ENCODE measurements at regions not wholly inside any gene's neighbourhood (a gene's known extent, or its start where the extent isn't known, plus 50 kb on each side); places are given as distances from the start of the nearest gene placed in this dataset.

DNA sequence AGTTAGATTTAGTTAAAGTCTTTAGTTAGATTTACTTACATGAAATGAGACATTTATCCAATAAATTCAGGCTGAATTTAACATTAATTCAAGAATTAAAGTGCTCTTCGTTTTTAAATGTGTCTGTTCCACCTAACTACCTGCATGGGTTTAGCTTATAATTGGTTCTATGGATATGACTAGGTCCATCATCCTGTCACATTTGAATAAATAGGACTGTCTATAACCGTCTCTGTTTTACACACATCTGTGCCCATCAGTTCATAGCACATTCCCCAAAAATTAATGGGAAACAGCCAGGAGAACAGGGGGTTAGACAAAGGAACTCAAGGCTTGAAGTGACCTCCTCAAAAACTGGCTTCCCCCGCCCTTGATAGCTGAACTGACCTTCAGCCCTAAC, 219.6 kb downstream of the MRPL39 start (continued):
- TF ChIP-seq, protein P1, sequence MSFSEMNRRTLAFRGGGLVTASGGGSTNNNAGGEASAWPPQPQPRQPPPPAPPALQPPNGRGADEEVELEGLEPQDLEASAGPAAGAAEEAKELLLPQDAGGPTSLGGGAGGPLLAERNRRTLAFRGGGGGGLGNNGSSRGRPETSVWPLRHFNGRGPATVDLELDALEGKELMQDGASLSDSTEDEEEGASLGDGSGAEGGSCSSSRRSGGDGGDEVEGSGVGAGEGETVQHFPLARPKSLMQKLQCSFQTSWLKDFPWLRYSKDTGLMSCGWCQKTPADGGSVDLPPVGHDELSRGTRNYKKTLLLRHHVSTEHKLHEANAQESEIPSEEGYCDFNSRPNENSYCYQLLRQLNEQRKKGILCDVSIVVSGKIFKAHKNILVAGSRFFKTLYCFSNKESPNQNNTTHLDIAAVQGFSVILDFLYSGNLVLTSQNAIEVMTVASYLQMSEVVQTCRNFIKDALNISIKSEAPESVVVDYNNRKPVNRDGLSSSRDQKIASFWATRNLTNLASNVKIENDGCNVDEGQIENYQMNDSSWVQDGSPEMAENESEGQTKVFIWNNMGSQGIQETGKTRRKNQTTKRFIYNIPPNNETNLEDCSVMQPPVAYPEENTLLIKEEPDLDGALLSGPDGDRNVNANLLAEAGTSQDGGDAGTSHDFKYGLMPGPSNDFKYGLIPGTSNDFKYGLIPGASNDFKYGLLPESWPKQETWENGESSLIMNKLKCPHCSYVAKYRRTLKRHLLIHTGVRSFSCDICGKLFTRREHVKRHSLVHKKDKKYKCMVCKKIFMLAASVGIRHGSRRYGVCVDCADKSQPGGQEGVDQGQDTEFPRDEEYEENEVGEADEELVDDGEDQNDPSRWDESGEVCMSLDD (tag by site-specific recombination; IDR thresholded peaks at IDR 0.05), result no peak
- TF ChIP-seq, protein P2, sequence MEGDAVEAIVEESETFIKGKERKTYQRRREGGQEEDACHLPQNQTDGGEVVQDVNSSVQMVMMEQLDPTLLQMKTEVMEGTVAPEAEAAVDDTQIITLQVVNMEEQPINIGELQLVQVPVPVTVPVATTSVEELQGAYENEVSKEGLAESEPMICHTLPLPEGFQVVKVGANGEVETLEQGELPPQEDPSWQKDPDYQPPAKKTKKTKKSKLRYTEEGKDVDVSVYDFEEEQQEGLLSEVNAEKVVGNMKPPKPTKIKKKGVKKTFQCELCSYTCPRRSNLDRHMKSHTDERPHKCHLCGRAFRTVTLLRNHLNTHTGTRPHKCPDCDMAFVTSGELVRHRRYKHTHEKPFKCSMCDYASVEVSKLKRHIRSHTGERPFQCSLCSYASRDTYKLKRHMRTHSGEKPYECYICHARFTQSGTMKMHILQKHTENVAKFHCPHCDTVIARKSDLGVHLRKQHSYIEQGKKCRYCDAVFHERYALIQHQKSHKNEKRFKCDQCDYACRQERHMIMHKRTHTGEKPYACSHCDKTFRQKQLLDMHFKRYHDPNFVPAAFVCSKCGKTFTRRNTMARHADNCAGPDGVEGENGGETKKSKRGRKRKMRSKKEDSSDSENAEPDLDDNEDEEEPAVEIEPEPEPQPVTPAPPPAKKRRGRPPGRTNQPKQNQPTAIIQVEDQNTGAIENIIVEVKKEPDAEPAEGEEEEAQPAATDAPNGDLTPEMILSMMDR (tag by site-specific recombination; IDR thresholded peaks at IDR 0.05), result no peak
- TF ChIP-seq PRDM1 (tag by site-specific recombination; IDR thresholded peaks at IDR 0.05) (no peak), ZNF544 (tag by site-specific recombination; IDR thresholded peaks at IDR 0.05) (no peak), RBAK (tag by site-specific recombination; IDR thresholded peaks at IDR 0.05) (no peak), ZSCAN16 (tag by site-specific recombination; IDR thresholded peaks at IDR 0.05) (no peak)

DNA sequence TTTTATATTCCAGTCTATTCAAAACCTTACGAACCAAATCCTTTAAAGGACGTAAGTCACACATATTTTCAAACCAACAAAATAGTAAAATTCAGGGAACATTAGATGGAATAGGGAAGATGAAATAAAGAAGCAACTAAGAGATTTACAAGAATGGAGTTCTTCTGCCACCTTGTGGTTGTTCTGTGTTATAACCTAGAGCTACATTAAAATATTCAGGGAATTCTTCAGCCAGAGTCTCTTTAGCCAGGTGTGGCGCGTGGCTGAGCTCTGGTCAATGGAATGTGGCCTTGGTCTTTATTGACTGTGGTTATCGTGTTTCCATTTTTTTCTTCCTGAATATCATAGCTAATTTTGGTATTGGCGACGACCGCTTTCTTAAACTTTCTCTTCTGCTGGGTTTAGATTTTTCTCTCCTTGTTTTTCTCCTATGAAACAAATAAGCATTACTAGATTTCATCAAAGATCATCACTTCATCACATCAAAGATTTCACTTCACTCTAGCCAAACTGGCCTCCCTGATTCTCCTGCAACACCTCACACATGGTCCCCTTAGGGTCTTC, 221.3 kb downstream of the MRPL39 start:
- CTCF ChIA-PET, result interaction anchor here (0.5 to 2.2 kb wide), 18 partner anchors 8 to 1368 kb away, joined by 3 to 19 read pairs (median 4); no protein-coding TSS in a partner anchor
- H3K27ac ChIP-seq (ENCODE audit: extremely low read depth, low read depth, low read length), result no peak overlapping the region
- POLR2A ChIA-PET, result no interaction called here

More for the DNA sequence above, 221.3 kb downstream of the MRPL39 start:
- Histone ChIP-seq H3K4me3 (ENCODE audit: low read depth, low read length) (no peak overlapping the region), H3K4me1 (ENCODE audit: control insufficient read depth, insufficient read depth, low read length) (no peaks in the 10 kb centered on the region), H3K36me3 (ENCODE audit: control insufficient read depth in 2 of 2, insufficient read depth in 1 of 2, low read length in 2 of 2) (no peaks in the 10 kb centered on the region), H3K9me3 (ENCODE audit: control insufficient read depth, insufficient read depth, low read depth, low read length) (no peaks in the 10 kb centered on the region)
- TF ChIP-seq ZNF292 (tag by site-specific recombination; IDR thresholded peaks at IDR 0.05; ENCODE audit: borderline replicate concordance, low read depth), result no peak
- TF ChIP-seq ZNF558 (tag by site-specific recombination; IDR thresholded peaks at IDR 0.05), result no peak
- no peak for TF ChIP-seq ZNF792 (tag by site-specific recombination; IDR thresholded peaks at IDR 0.05)
- TF ChIP-seq, protein P3, sequence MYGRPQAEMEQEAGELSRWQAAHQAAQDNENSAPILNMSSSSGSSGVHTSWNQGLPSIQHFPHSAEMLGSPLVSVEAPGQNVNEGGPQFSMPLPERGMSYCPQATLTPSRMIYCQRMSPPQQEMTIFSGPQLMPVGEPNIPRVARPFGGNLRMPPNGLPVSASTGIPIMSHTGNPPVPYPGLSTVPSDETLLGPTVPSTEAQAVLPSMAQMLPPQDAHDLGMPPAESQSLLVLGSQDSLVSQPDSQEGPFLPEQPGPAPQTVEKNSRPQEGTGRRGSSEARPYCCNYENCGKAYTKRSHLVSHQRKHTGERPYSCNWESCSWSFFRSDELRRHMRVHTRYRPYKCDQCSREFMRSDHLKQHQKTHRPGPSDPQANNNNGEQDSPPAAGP (tag by site-specific recombination; IDR thresholded peaks at IDR 0.05), result no peak
- 0 out of 2 replicates have a peak, but pooled peaks have one; percentile 27 for TF ChIP-seq PRDM1 (tag by site-specific recombination; IDR thresholded peaks at IDR 0.05)
- TF ChIP-seq, protein P4, sequence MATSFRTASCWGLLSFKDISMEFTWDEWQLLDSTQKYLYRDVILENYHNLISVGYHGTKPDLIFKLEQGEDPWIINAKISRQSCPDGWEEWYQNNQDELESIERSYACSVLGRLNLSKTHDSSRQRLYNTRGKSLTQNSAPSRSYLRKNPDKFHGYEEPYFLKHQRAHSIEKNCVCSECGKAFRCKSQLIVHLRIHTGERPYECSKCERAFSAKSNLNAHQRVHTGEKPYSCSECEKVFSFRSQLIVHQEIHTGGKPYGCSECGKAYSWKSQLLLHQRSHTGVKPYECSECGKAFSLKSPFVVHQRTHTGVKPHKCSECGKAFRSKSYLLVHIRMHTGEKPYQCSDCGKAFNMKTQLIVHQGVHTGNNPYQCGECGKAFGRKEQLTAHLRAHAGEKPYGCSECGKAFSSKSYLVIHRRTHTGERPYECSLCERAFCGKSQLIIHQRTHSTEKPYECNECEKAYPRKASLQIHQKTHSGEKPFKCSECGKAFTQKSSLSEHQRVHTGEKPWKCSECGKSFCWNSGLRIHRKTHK (tag by site-specific recombination; IDR thresholded peaks at IDR 0.05), result no peak
- TF ChIP-seq, protein P5, sequence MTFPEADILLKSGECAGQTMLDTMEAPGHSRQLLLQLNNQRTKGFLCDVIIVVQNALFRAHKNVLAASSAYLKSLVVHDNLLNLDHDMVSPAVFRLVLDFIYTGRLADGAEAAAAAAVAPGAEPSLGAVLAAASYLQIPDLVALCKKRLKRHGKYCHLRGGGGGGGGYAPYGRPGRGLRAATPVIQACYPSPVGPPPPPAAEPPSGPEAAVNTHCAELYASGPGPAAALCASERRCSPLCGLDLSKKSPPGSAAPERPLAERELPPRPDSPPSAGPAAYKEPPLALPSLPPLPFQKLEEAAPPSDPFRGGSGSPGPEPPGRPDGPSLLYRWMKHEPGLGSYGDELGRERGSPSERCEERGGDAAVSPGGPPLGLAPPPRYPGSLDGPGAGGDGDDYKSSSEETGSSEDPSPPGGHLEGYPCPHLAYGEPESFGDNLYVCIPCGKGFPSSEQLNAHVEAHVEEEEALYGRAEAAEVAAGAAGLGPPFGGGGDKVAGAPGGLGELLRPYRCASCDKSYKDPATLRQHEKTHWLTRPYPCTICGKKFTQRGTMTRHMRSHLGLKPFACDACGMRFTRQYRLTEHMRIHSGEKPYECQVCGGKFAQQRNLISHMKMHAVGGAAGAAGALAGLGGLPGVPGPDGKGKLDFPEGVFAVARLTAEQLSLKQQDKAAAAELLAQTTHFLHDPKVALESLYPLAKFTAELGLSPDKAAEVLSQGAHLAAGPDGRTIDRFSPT (tag by site-specific recombination; IDR thresholded peaks at IDR 0.05), result no peak
- TF ChIP-seq, protein P6, sequence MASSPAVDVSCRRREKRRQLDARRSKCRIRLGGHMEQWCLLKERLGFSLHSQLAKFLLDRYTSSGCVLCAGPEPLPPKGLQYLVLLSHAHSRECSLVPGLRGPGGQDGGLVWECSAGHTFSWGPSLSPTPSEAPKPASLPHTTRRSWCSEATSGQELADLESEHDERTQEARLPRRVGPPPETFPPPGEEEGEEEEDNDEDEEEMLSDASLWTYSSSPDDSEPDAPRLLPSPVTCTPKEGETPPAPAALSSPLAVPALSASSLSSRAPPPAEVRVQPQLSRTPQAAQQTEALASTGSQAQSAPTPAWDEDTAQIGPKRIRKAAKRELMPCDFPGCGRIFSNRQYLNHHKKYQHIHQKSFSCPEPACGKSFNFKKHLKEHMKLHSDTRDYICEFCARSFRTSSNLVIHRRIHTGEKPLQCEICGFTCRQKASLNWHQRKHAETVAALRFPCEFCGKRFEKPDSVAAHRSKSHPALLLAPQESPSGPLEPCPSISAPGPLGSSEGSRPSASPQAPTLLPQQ (tag by site-specific recombination; IDR thresholded peaks at IDR 0.05), result no peak
- TF ChIP-seq SP2 (tag by site-specific recombination; IDR thresholded peaks at IDR 0.05), result no peak
- TF ChIP-seq, protein P7, sequence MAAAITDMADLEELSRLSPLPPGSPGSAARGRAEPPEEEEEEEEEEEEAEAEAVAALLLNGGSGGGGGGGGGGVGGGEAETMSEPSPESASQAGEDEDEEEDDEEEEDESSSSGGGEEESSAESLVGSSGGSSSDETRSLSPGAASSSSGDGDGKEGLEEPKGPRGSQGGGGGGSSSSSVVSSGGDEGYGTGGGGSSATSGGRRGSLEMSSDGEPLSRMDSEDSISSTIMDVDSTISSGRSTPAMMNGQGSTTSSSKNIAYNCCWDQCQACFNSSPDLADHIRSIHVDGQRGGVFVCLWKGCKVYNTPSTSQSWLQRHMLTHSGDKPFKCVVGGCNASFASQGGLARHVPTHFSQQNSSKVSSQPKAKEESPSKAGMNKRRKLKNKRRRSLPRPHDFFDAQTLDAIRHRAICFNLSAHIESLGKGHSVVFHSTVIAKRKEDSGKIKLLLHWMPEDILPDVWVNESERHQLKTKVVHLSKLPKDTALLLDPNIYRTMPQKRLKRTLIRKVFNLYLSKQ (tag by site-specific recombination; IDR thresholded peaks at IDR 0.05; ENCODE audit: borderline replicate concordance), result no peak
- peak; percentile 84 for TF ChIP-seq ZNF654 (tag by site-specific recombination; IDR thresholded peaks at IDR 0.05; ENCODE audit: low read depth)
- no peak for TF ChIP-seq ZFP69B (tag by site-specific recombination; IDR thresholded peaks at IDR 0.05)
- TF ChIP-seq ZNF530 (tag by site-specific recombination; IDR thresholded peaks at IDR 0.05; ENCODE audit: low read depth), result no peak
- TF ChIP-seq, protein P8, sequence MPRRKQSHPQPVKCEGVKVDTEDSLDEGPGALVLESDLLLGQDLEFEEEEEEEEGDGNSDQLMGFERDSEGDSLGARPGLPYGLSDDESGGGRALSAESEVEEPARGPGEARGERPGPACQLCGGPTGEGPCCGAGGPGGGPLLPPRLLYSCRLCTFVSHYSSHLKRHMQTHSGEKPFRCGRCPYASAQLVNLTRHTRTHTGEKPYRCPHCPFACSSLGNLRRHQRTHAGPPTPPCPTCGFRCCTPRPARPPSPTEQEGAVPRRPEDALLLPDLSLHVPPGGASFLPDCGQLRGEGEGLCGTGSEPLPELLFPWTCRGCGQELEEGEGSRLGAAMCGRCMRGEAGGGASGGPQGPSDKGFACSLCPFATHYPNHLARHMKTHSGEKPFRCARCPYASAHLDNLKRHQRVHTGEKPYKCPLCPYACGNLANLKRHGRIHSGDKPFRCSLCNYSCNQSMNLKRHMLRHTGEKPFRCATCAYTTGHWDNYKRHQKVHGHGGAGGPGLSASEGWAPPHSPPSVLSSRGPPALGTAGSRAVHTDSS (tag by site-specific recombination; IDR thresholded peaks at IDR 0.05), result no peak

Data from HEK293 (cell line).